ENCODE measurements at regions not wholly inside any gene's neighbourhood (a gene's known extent, or its start where the extent isn't known, plus 50 kb on each side); places are given as distances from the start of the nearest gene placed in this dataset.

DNA sequence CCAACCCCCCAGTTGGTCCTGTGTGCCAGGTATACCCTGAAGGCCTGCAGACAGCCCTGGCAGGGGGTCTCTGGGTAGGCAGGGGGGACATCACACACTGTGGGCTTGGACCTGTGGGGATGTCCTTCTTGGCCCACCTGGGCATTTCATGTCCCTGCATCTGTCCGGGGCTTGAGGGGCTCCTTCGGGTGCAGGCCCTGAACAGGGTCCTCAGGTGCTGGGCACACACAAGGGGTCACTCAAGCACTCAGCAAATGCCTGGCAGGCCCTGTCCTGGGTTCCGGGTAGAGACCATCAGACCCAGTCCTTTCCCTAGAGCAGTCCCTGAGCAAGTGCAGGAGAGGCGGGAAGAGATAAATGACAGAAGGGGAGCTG, 70.5 kb upstream of the WNT11 start:
- DNase-seq, result no peak

DNA sequence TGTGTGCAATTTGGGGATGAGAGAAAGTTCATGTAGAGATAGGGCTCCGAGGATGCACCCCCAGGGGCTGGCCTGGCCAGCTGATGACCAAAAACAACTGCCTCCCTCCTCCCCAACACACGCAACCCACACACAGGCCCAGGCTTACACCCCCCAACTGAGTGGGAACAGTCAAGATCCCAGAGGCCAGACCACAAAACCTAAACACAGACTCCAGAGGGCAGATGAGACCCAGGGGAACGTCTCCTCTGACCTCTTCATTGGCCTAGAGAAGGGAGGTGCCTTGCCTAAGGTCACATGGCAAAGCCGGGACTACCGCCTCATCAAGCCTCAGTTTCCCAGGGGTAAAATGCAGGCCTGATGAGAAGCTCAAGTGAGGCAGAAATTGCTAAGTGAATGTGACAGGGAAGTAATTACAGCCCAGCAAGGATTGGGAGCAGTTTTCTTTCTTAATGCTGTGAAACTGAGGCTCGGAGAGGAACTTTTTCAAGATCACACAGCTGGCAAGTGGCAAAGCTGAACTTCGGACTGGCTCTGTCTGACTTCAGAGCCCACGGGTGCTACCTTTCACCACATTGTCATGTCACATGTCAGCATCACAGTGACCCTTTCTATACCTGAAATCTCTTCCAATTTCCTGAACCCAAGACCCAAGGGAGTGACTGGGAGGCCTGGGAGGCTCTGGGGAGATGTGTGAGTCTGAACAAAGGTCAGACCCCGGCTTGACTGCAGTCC, 69.9 kb upstream of the WNT11 start:
- no peak for DNase-seq

DNA sequence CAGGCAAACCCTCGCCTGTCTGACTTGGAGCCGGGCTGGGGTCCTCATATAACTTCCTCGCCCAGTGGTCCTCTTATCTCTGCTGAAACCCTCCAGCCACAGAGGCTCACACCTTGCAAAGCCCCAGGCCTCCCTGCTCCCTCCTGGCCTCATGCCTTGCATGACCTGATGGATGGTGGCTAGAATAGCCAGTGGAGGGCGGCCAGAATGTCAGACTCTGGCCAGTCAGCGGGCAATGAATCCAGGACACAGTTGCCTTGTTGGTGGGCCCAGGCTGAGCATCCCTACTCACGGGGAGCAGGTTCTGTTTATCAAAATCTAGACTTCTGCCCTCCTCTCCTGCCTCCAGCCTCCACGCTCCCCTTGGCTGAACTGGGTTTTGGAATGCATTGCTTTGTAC, 69.1 kb upstream of the WNT11 start:
- no peak for DNase-seq

DNA sequence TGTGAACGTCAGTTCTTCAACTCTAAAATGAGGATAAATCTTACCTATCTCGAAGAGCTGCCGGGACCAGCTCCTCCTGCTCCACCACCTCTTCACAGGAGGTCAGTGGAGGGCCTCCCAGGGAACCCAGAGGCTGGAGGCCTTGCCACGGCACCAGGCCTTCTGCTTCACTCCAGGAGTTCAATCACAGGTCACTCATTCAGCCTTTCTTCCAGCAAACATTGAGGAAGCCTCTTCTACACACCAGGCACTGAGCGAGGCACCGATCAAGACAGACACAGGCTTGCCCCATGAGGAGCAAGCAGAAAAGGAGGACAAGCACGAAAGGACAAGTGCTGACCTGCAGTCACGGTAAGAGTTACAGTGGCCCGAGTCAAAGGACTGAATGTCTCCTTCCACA, 64.8 kb upstream of the WNT11 start:
- peak in 1 of 3 donors; percentile 34 for DNase-seq

- DNase-seq, result peak in 2 of 3 donors; percentile 73 to 92
These were observed 64.1 kb upstream of the WNT11 start for GRCh38 chr11:76270389-76270788.

- DNase-seq, result peak in 2 of 3 donors; percentile 69 to 93
These were observed 63.5 kb upstream of the WNT11 start for GRCh38 chr11:76269661-76270261.

GRCh38 chr11:76269247-76269646, 62.9 kb upstream of the WNT11 start:
- peak in 2 of 3 donors; percentile 34 to 67 for DNase-seq

DNA sequence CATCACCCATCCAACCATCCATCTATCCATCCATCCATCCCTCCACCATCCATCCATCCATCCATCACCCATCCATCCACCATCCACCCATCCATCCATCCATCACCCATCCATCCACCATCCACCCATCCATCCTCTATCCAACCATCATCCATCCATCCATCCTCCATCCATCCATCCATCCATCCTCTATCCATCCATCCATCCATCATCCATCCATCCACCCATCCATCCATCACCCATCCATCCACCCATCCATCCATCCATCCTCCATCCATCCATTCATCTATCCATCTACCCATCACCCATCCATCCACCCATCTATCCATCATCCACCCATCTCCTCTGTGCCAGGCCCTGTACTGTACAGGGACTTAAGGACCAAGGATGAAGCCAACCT, 62.2 kb upstream of the WNT11 start:
- no peak for DNase-seq

DNA sequence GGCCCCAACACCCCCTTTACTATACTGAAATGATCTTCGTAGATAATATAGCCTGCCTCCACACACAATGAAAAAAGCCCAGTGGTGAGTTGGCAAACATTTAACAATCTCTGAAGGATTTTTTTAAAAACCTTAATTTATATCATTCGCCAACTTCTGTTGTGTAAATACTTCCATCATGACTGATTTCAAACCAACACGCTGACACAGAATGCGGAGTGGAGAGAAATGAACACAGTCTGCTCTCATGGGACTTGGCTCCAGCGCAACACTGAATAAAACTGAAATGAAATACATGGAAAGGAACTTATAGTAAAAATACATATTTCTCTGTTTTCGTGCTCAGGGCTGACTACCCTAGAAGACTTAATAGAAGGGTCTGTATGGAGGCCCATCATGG, 61.3 kb upstream of the WNT11 start:
- peak; percentile 42 to 81 (median 70) for DNase-seq

DNA sequence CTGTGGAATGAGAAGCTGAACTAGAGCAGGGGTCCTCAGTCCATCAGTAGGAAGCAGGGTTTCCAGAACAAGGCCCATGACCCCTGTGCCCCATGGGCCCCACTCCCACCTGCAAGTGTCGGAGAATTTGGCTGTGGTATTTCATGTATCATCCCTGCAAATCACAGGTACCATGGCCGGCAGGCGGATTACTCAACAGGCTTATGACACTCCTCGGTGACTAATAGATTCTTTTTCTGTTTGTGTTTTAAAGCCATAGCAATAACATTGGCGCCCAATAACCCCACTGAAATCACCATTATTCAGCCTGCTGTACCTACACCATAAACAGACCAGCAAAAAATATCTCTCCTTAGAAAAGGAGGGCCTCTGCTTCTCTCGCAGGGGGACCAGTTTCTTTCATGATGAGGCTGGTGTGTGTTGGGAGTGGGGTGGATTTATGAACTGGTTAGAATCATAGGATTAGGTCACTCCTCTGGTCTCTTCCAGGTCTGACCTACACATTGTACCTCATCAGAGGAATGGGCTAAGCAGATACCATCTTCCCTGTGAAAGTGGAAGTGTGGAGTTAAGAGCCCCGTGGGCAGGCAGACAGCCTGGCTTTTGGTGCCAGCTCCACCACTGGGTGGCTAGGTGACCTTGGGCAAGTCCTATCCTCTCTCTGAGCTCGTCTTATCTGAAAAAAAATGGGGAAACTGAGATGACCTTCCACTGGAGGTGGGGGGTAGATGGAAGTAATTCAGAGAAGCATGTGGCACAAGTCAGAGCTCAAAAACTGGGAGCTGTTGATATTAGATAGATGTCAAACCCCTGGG, 60.2 kb upstream of the WNT11 start:
- peak in 2 of 3 donors; percentile 36 to 66 for DNase-seq

DNA sequence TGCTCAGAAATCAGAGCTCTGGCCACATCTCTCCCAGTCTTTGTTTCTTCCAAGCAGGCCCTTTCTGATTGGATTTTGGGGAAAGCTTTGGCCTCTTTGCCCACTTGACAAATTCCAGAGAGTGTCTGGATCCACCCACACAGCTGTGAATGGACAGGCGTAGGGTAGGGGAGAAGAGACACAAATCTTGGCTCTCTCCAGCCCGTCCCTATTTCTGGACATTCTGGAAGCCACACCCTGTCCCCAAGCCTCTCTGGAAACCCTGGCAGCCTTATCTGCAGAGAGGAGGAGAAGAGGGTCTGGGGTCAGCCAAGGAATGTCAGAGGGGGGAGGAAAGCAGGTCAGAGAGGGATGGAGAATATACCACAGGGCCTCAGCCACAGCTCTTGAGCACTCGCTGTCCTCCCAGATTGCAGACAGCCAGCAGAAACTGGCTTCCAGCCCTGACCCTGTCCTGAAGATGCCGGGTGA, 59.5 kb upstream of the WNT11 start:
- DNase-seq, result peak in 1 of 3 donors; percentile 65

- no peak for DNase-seq
These were observed 57.4 kb upstream of the WNT11 start for GRCh38 chr11:76263657-76264056.

GRCh38 chr11:76263166-76263565, 56.9 kb upstream of the WNT11 start:
- DNase-seq, result no peak

- no peak for DNase-seq
These were observed 54.1 kb upstream of the WNT11 start for GRCh38 chr11:76260296-76260925.

GRCh38 chr11:76259299-76259908, 53.1 kb upstream of the WNT11 start:
- DNase-seq, result no peak

GRCh38 chr11:76257074-76257719, 50.9 kb upstream of the WNT11 start:
- no peak for DNase-seq

GRCh38 chr11:76256448-76256847, 50.1 kb upstream of the WNT11 start:
- DNase-seq, result no peak
